Body of pancreas (tissue), 4 donors: ENCODE measurements at regions not wholly inside any gene's neighbourhood (a gene's known extent, or its start where the extent isn't known, plus 50 kb on each side); places are given as distances from the start of the nearest gene placed in this dataset.

Experiments used
- ATAC-seq: fragments of 150-250 bp; one replicate; pipeline ENCODE4 v1.9.1; 2016
- DNase-seq, 4 donors: peaks; one replicate each; pipeline ENCODE4 v3.0.0-alpha.2; 2019
- H3K27ac ChIP-seq, 4 donors: fragments of 200-600 bp; sonication (generic); 1 replicate in 3 of 4; 2 replicates in 1 of 4; pipeline versions ENCODE4 v1.5.1 to v1.6.1; 2016 to 2019; ENCODE audit warnings: mild to moderate bottlenecking in 1 of 4, mixed read lengths in 1 of 4, moderate library complexity in 1 of 4
- H3K27me3 ChIP-seq, 2 donors: fragments of 200-600 bp; sonication (generic); one replicate each; pipeline ENCODE4 v1.6.0; 2016; ENCODE audit warnings: mild to moderate bottlenecking in 1 of 2
- H3K36me3 ChIP-seq, 2 donors: fragments of 200-600 bp; sonication (generic); replicated peaks in 1 of 2; 2 replicates each; pipeline ENCODE4 v1.5.1; 2016; ENCODE audit warnings: low read depth in 2 of 2; ENCODE audit not compliant: insufficient read depth in 1 of 2
- H3K4me1 ChIP-seq: fragments of 200-600 bp; sonication (generic); one replicate; pipeline ENCODE4 v1.6.0; 2016
- H3K4me3 ChIP-seq, 2 donors: fragments of 200-600 bp; sonication (generic); 1 replicate in 1 of 2; 2 replicates in 1 of 2; pipeline ENCODE4 v1.5.1; 2016 to 2019
- H3K9me3 ChIP-seq, 3 donors: fragments of 200-600 bp; sonication (generic); 1 replicate in 2 of 3; 2 replicates in 1 of 3; pipeline ENCODE4 v1.5.1; 2016
- CTCF ChIP-seq, 7 experiments: fragments of 450-650 bp in 4 of 7; fragments of 200-600 bp in 3 of 7; sonication (generic) in 3 of 7; IDR thresholded peaks; one replicate each; pipeline ENCODE4 v1.5.1; 2016 to 2019; ENCODE audit warnings: antibody characterized with exemption in 7 of 7
- POLR2A ChIP-seq, 3 donors: fragments of 450-650 bp; IDR thresholded peaks; one replicate each; pipeline ENCODE4 v1.6.1; 2016; ENCODE audit warnings: antibody characterized with exemption in 3 of 3, mild to moderate bottlenecking in 2 of 3
- WGBS, 2 donors: methylation state at CpG; one replicate each; pipeline ENCODE4 v1.1.5; 2017; 5-methylcytosine and 5-hydroxymethylcytosine counted together
- intact Hi-C: fragments of 100-400 bp; cut with DNase I; formaldehyde crosslinking; loops from one replicate; pipeline ENCODE4 v1.15.1; 2023

- H3K27me3 ChIP-seq: no peaks in the 10 kb centered on the region
- H3K27ac ChIP-seq: peak overlapping the region; percentile 15 to 56 (median 54)
- H3K9me3 ChIP-seq: no peaks in the 10 kb centered on the region
- ATAC-seq (no peak), DNase-seq (no peak)
- 55 to 70% methylated on average over 12 of the region's 12 CpGs for WGBS, 2 donors
- H3K4me1 ChIP-seq: peaks cover 12% of the 10 kb centered on the region
- no peak for TF ChIP-seq CTCF (IDR thresholded peaks at IDR 0.05)
- TF ChIP-seq POLR2A (IDR thresholded peaks at IDR 0.05): no peak
- H3K4me3 ChIP-seq: no peak overlapping the region
- H3K36me3 ChIP-seq: no peaks in the 10 kb centered on the region
- intact Hi-C loops: no loop called here
Measured at GRCh38 chr20:50338479-50339391, 148.1 kb downstream of the CEBPB start.

- Histone ChIP-seq H3K36me3 (no peaks in the 10 kb centered on the region), H3K9me3 (no peaks in the 10 kb centered on the region), H3K4me1 (peaks cover 15% of the 10 kb centered on the region), H3K27ac (peak overlapping the region in 3 of 4 donors; percentile 51 to 56 (median 56)), H3K4me3 (no peak overlapping the region), H3K27me3 (no peaks in the 10 kb centered on the region)
- intact Hi-C loops: no loop called here
- WGBS, 2 donors: 63 to 76% methylated on average over 3 of the region's 3 CpGs
- no peak for ATAC-seq
- DNase-seq: no peak
- no peak for TF ChIP-seq CTCF (IDR thresholded peaks at IDR 0.05)
- no peak for TF ChIP-seq POLR2A (IDR thresholded peaks at IDR 0.05)
Measured at GRCh38 chr20:50339466-50339901, 148.9 kb downstream of the CEBPB start.

GRCh38 chr20:50340541-50340940, 149.9 kb downstream of the CEBPB start:
- H3K4me3 ChIP-seq: no peak overlapping the region
- DNase-seq (no peak), ATAC-seq (no peak)
- no peak overlapping the region for H3K27ac ChIP-seq
- no peaks in the 10 kb centered on the region for H3K36me3 ChIP-seq
- H3K9me3 ChIP-seq: no peaks in the 10 kb centered on the region
- 86 to 87% methylated on average over 4 to 7 of the region's 7 CpGs for whole genome bisulfite sequencing, 2 donors
- no peak for TF ChIP-seq POLR2A (IDR thresholded peaks at IDR 0.05)
- no peak for TF ChIP-seq CTCF (IDR thresholded peaks at IDR 0.05)
- no peaks in the 10 kb centered on the region for H3K27me3 ChIP-seq
- intact Hi-C loops: no loop called here
- peaks cover 15% of the 10 kb centered on the region for H3K4me1 ChIP-seq

- H3K4me1 ChIP-seq: peaks cover 15% of the 10 kb centered on the region
- no peak for TF ChIP-seq POLR2A (IDR thresholded peaks at IDR 0.05)
- TF ChIP-seq CTCF (IDR thresholded peaks at IDR 0.05): no peak
- H3K4me3 ChIP-seq: no peak overlapping the region
- DNase-seq (no peak), ATAC-seq (no peak)
- H3K36me3 ChIP-seq: no peaks in the 10 kb centered on the region
- no peak overlapping the region for H3K27ac ChIP-seq
- no peaks in the 10 kb centered on the region for H3K27me3 ChIP-seq
- intact Hi-C loops: no loop called here
- no peaks in the 10 kb centered on the region for H3K9me3 ChIP-seq
- 85 to 92% methylated on average over 4 to 8 of the region's 9 CpGs for WGBS, 2 donors
Measured at GRCh38 chr20:50341050-50341449, 150.4 kb downstream of the CEBPB start.
